AG04449 (cell line): ENCODE measurements at regions not wholly inside any gene's neighbourhood (a gene's known extent, or its start where the extent isn't known, plus 50 kb on each side); places are given as distances from the start of the nearest gene placed in this dataset.

Source experiments
- CTCF ChIA-PET: fragments of 350-600 bp; formaldehyde crosslinking; extraction: SDS; loops from one replicate; lab custom pipeline; 2021; ENCODE audit warnings: antibody characterized with exemption; lab: Yijun Ruan, JAX
- POLR2A ChIA-PET: fragments of 400-600, 350-600 bp; formaldehyde crosslinking; extraction: SDS; loops from one replicate; lab custom pipeline; 2020; ENCODE audit warnings: antibody characterized with exemption, inconsistent platforms; lab: Yijun Ruan, JAX
- DNase-seq: peaks from one replicate; pipeline ENCODE4 v3.0.0-alpha.2; 2010; ENCODE audit warnings: low read depth, low spot score
- H3K4me3 ChIP-seq: 2 replicates; pipeline ENCODE4 v1.5.1; 2011; ENCODE audit warnings: low read depth, mild to moderate bottlenecking, control low read depth, low read length
- CTCF ChIP-seq: IDR thresholded peaks from one replicate; pipeline ENCODE4 v1.5.1; 2011; ENCODE audit warnings: mild to moderate bottlenecking, moderate library complexity, low read length, control low read depth, inconsistent platforms; ENCODE audit not compliant: insufficient read depth; ENCODE audit errors: missing control alignments

GRCh38 chr12:78494911-78495310, 369.7 kb upstream of the SYT1 start:
- CTCF ChIA-PET, result no interaction called here
- POLR2A ChIA-PET, result no interaction called here
- no peak for TF ChIP-seq CTCF
- no peak overlapping the region for H3K4me3 ChIP-seq
- no peak for DNase-seq

GRCh38 chr12:78501825-78502224, 362.7 kb upstream of the SYT1 start:
- no peak for TF ChIP-seq CTCF
- H3K4me3 ChIP-seq, result no peak overlapping the region
- ChIA-PET CTCF (no interaction called here), POLR2A (no interaction called here)
- DNase-seq, result no peak

- H3K4me3 ChIP-seq, result no peak overlapping the region
- TF ChIP-seq CTCF, result no peak
- CTCF ChIA-PET, result no interaction called here
- DNase-seq, result no peak
- POLR2A ChIA-PET, result no interaction called here
Observed at GRCh38 chr12:78519422-78519821, 345.2 kb upstream of the SYT1 start.

- ChIA-PET CTCF (no interaction called here), POLR2A (no interaction called here)
- H3K4me3 ChIP-seq, result no peak overlapping the region
- TF ChIP-seq CTCF, result no peak
- DNase-seq, result no peak
Observed at GRCh38 chr12:78530100-78530765, 334.3 kb upstream of the SYT1 start.

- H3K4me3 ChIP-seq, result no peak overlapping the region
- CTCF ChIA-PET, result no interaction called here
- TF ChIP-seq CTCF, result no peak
- POLR2A ChIA-PET, result no interaction called here
- no peak for DNase-seq
Observed at GRCh38 chr12:78531831-78532458, 332.6 kb upstream of the SYT1 start.

- ChIA-PET CTCF (no interaction called here), POLR2A (no interaction called here)
- no peak for TF ChIP-seq CTCF
- no peak for DNase-seq
- H3K4me3 ChIP-seq, result no peak overlapping the region
Observed at GRCh38 chr12:78534311-78534710, 330.3 kb upstream of the SYT1 start.
